GM18868 (cell line): ENCODE measurements at regions not wholly inside any gene's neighbourhood (a gene's known extent, or its start where the extent isn't known, plus 50 kb on each side); places are given as distances from the start of the nearest gene placed in this dataset.
"Not testable (repeated sequence)": the region's sequence is repeated elsewhere in the genome, so short reads cannot be mapped to it uniquely, and the experiment has no call there.

ENCODE experiments used
- ATAC-seq: cut with Tn5 transposase; IDR thresholded peaks from one replicate; pipeline ENCODE4 v1.9.1; 2021; ENCODE audit warnings: mild to moderate bottlenecking, moderate library complexity; ENCODE audit not compliant: unreplicated experiment

- no peak for ATAC-seq
Measured at GRCh38 chr11:122604621-122605020, 50.9 kb upstream of the UBASH3B start.

DNA sequence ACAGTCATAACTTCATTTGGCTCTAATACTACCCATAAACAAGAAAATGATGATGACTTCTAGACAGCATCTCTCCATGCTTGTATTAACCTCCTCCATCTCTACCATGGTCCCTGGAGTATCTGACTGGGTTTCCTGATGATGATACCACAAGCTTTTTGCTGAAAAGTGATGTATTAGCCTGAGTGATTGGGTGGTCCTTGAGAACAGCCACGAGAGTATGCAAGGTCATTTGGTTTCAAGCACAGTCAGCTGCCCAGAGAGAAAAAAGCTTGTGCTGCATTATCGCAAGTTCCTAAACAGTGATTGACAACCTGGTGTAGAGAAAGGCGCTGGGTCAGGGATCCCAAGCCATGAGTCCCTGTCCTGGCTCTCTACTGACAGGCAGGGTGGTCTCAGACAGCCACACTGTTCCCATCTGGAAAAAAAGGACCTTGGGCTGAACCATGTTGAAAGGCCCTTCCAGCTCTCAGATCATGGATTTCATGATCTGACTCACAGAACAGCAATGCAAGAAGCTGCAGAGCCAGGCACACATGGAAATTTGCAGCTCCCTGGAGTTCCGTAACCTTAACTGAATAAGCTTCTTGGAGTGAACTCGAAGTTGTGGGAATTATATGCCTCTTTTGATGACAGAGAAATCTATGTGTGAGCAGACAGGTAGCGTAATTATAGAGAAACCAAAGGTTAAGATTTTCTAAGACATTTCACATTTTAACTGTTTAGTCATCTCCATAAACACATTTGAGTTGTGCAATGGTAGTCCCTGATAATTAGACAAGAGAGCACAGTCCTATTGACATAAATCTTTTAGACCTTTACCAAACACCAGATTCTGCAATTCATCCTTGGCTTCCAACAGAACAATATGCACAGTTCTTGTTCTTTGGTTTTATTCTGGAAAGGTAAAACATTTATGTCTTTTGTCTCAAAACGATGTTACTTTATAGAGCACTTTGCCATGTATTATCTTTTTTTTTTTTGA lies 54.1 kb upstream of the UBASH3B start:
- no peak for ATAC-seq

GRCh38 chr11:122600290-122600689 lies 55.2 kb upstream of the UBASH3B start:
- ATAC-seq = no peak

- no peak for ATAC-seq
Measured at GRCh38 chr11:122599434-122599833, 56.1 kb upstream of the UBASH3B start.

DNA sequence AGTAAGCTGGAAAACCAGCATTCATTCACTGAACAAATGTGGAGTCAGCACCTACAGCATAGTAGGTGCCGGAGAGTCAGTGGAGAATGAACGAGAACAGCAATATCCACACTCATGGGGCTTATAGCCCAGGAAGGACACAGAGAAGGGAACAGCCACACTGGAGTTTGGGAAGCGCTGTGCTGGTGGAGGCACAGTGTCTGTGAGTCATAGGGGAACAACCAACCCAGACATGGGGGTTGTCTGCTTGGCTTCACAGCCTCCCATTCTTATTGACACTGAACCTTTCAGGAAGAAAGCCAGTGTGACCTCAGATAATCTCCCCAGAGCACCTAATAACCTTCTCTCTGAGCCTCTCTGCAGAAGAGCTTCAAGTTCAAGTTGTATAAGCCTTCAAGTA lies 56.6 kb upstream of the UBASH3B start:
- no peak for ATAC-seq

- ATAC-seq = no peak
Measured at GRCh38 chr11:122597511-122597910, 58.0 kb upstream of the UBASH3B start.

GRCh38 chr11:122594986-122595645 lies 60.4 kb upstream of the UBASH3B start:
- no peak for ATAC-seq

- ATAC-seq = no peak
Measured at GRCh38 chr11:122593473-122594420, 61.8 kb upstream of the UBASH3B start.

- no peak for ATAC-seq
Measured at GRCh38 chr11:122592641-122593040, 62.9 kb upstream of the UBASH3B start.

- no peak for ATAC-seq
Measured at GRCh38 chr11:122584670-122585069, 70.9 kb upstream of the UBASH3B start.

DNA sequence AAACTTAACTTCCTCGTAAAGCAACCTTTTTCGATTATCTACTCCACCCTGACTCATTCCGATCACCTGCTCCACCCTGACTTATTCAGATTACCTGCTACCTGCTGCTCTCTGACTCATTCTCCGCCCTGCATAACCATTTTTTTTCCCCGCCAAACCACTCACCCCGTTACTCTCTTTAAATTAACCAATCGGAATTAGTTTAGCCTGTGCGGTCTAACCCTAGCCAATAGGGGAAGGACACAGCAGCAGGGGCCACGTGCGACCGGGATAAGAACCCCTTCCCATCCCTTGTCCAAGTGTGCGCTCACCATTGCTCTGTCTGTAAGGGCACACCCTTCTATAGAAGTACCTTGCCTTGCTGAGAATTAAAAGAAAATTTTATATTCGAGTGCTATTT lies 75.5 kb upstream of the UBASH3B start:
- not testable (repeated sequence) for ATAC-seq

GRCh38 chr11:122578171-122578825 lies 77.2 kb upstream of the UBASH3B start:
- ATAC-seq = no peak

- ATAC-seq = no peak
Measured at GRCh38 chr11:122572592-122572991, 82.9 kb upstream of the UBASH3B start.

GRCh38 chr11:122563761-122564160 lies 91.8 kb upstream of the UBASH3B start:
- ATAC-seq = no peak

DNA sequence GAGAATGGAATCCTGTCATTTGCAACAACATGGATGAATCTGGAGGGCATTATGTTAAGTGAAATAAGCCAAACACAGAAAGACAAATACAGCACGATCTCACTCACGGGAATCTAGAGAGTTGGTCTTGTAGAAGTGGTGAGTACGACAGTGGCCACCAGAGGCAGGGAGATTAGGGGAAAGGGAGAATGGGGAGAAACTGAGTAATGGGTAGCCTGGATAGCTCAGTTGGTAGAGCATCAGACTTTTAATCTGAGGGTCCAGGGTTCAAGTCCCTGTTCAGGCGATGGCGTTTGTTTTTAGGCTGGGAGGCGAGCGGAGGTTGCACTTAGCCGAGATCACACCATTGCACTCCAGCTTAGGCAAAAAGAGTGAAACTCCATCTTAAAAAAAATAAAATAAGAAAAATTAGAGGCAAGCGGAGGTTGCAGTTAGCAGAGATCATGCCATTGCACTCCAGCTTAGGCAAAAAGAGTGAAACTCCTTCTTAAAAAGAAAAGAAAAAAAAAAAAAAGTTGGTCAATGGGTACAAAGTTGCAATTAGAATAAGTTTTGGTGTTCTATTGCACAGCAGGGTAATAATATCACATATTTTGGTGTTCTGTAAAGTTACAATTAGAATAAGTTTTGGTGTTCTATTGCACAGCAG lies 95.7 kb upstream of the UBASH3B start:
- no peak for ATAC-seq

GRCh38 chr11:122559218-122559617 lies 96.3 kb upstream of the UBASH3B start:
- not testable (repeated sequence) for ATAC-seq

- not testable (repeated sequence) for ATAC-seq
Measured at GRCh38 chr11:122557163-122557562, 98.4 kb upstream of the UBASH3B start.

DNA sequence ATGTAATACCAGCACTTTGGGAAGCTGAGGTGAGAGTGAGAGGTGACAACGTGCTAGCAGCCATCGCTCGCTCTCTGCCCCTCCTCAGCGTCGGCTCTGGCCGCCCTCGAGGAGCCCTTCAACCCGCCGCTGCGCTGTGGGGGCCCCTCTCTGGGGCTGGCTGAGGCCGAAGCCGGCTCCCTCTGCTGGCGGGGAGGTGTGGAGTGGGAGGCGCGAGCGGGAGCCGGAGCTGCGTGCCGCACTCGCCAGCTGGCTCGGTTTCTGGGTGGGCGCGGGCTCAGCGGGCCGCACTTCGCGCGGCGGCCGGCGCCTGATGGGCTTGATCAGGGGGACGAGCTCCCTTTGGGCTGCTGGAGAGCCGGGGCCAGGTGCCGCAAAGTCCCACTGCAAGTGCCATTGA lies 98.9 kb upstream of the UBASH3B start:
- no peak for ATAC-seq

GRCh38 chr11:122538060-122538459 lies 117.5 kb upstream of the UBASH3B start:
- no peak for ATAC-seq

GRCh38 chr11:122524898-122525297 lies 130.6 kb upstream of the UBASH3B start:
- no peak for ATAC-seq
